ENCODE measurements at regions not wholly inside any gene's neighbourhood (a gene's known extent, or its start where the extent isn't known, plus 50 kb on each side); places are given as distances from the start of the nearest gene placed in this dataset.

- intact Hi-C loops (cut with DNase I; ENCODE audit: low total_unique reads) = no loop called here
- no peak for TF ChIP-seq POLR2A (IDR thresholded peaks at IDR 0.05)
- TF ChIP-seq, protein P1, sequence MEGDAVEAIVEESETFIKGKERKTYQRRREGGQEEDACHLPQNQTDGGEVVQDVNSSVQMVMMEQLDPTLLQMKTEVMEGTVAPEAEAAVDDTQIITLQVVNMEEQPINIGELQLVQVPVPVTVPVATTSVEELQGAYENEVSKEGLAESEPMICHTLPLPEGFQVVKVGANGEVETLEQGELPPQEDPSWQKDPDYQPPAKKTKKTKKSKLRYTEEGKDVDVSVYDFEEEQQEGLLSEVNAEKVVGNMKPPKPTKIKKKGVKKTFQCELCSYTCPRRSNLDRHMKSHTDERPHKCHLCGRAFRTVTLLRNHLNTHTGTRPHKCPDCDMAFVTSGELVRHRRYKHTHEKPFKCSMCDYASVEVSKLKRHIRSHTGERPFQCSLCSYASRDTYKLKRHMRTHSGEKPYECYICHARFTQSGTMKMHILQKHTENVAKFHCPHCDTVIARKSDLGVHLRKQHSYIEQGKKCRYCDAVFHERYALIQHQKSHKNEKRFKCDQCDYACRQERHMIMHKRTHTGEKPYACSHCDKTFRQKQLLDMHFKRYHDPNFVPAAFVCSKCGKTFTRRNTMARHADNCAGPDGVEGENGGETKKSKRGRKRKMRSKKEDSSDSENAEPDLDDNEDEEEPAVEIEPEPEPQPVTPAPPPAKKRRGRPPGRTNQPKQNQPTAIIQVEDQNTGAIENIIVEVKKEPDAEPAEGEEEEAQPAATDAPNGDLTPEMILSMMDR (IDR thresholded peaks at IDR 0.05) = no peak
- WGBS, 2 donors = 61 to 66% methylated on average over 2 of the region's 2 CpGs
- no peak overlapping the region for H3K4me3 ChIP-seq (ENCODE audit: low read depth, poor library complexity, severe bottlenecking)
- DNase-seq (ENCODE audit: low spot score in 2 of 2) = no peak
Observed at GRCh38 chr12:104895415-104895814, 62.7 kb downstream of the SLC41A2 start.

DNA sequence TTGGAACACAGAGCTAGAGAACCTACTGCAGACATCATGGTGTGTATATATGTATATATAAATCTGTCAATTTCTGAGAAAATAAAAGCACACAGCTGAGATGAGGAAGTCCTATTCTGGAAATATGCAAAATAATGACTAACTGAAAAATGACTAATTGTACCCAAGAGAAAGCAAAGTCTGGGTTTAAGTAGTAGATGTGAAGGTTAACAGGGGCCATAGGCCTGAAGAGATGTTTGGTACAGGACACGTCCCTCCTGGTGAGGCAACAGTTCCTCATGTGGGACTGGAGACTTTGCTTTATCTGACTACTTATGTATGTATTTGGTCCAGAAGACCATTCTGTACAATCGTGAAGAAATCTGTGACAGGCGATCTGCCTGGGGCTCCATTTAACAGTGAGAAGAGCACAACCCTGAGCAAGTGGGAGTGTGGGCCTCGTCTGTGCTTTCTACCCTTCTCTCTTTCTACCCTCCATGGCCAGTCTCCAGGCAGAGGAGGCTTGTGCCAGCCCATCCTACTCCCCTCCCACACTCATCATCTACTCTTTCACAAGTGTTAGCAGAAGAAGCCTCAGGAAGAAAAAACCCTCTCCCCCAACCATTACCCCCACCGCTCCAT lies 67.5 kb downstream of the SLC41A2 start:
- 85 to 91% methylated on average over 5 of the region's 5 CpGs for WGBS, 2 donors
- DNase-seq (ENCODE audit: low spot score in 2 of 2) = no peak
- intact Hi-C loops (cut with DNase I; ENCODE audit: low total_unique reads) = no loop called here
- H3K4me3 ChIP-seq (ENCODE audit: low read depth, poor library complexity, severe bottlenecking) = no peak overlapping the region
- TF ChIP-seq, protein P1 (IDR thresholded peaks at IDR 0.05) = no peak
- TF ChIP-seq POLR2A (IDR thresholded peaks at IDR 0.05) = no peak

DNA sequence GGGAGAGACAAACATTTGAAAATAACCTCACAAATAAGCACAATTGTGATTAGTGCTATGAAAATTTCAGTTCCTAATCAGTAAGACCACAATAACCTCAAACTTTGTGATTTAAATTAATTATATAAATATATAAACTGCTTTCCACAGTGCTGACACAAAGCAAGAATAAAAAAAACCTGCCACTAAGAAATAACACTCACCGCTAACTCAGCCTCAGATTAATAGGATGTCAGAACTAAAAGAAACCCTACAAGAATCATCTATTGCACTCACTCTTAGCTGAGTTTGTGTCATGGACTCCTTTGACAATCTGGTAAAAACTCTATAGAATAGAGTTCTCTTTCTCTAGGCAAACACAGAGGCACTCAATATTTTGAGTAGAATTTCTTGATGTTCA lies 68.4 kb downstream of the SLC41A2 start:
- DNase-seq (ENCODE audit: low spot score in 2 of 2) = no peak
- no peak overlapping the region for H3K4me3 ChIP-seq (ENCODE audit: low read depth, poor library complexity, severe bottlenecking)
- intact Hi-C loops (cut with DNase I; ENCODE audit: low total_unique reads) = no loop called here
- WGBS, 2 donors = 97 to 98% methylated on average over 1 of the region's 1 CpG
- TF ChIP-seq, protein P1 (IDR thresholded peaks at IDR 0.05) = no peak
- no peak for TF ChIP-seq POLR2A (IDR thresholded peaks at IDR 0.05)

- intact Hi-C loops (cut with DNase I; ENCODE audit: low total_unique reads) = no loop called here
- no peak for DNase-seq (ENCODE audit: low spot score in 2 of 2)
- TF ChIP-seq, protein P1 (IDR thresholded peaks at IDR 0.05) = no peak
- TF ChIP-seq POLR2A (IDR thresholded peaks at IDR 0.05) = no peak
- no peak overlapping the region for H3K4me3 ChIP-seq (ENCODE audit: low read depth, poor library complexity, severe bottlenecking)
Observed at GRCh38 chr12:104888892-104889291, 69.2 kb downstream of the SLC41A2 start.

- no peak for DNase-seq (ENCODE audit: low spot score in 2 of 2)
- H3K4me3 ChIP-seq (ENCODE audit: low read depth, poor library complexity, severe bottlenecking) = no peak overlapping the region
- TF ChIP-seq, protein P1 (IDR thresholded peaks at IDR 0.05) = no peak
- no peak for TF ChIP-seq POLR2A (IDR thresholded peaks at IDR 0.05)
- 86 to 92% methylated on average over 2 of the region's 2 CpGs for WGBS, 2 donors
- intact Hi-C loops (cut with DNase I; ENCODE audit: low total_unique reads) = no loop called here
Observed at GRCh38 chr12:104888481-104888880, 69.6 kb downstream of the SLC41A2 start.

GRCh38 chr12:104887452-104887851 lies 70.6 kb downstream of the SLC41A2 start:
- intact Hi-C loops (cut with DNase I; ENCODE audit: low total_unique reads) = no loop called here
- DNase-seq (ENCODE audit: low spot score in 2 of 2) = no peak
- TF ChIP-seq POLR2A (IDR thresholded peaks at IDR 0.05) = no peak
- TF ChIP-seq, protein P1 (IDR thresholded peaks at IDR 0.05) = no peak
- 84 to 86% methylated on average over 2 of the region's 2 CpGs for WGBS, 2 donors
- no peak overlapping the region for H3K4me3 ChIP-seq (ENCODE audit: low read depth, poor library complexity, severe bottlenecking)

Measured in lower leg skin (tissue), 4 donors.